ENCODE measurements at regions not wholly inside any gene's neighbourhood (a gene's known extent, or its start where the extent isn't known, plus 50 kb on each side); places are given as distances from the start of the nearest gene placed in this dataset.

GRCh38 chr2:33788044-33788443 lies 188.9 kb upstream of the FAM98A start:
- DNase-seq: no peak

GRCh38 chr2:33786881-33787280 lies 187.8 kb upstream of the FAM98A start:
- DNase-seq: no peak

- DNase-seq: no peak
Measured at GRCh38 chr2:33785201-33786106, 186.4 kb upstream of the FAM98A start.

- DNase-seq: no peak
Measured at GRCh38 chr2:33784488-33784887, 185.4 kb upstream of the FAM98A start.

- DNase-seq: no peak
Measured at GRCh38 chr2:33782395-33783230, 183.5 kb upstream of the FAM98A start.

- no peak for DNase-seq
Measured at GRCh38 chr2:33777786-33778185, 178.7 kb upstream of the FAM98A start.

GRCh38 chr2:33775306-33775705 lies 176.2 kb upstream of the FAM98A start:
- no peak for DNase-seq

- no peak for DNase-seq
Measured at GRCh38 chr2:33770023-33770422, 170.9 kb upstream of the FAM98A start.

GRCh38 chr2:33766175-33766574 lies 167.1 kb upstream of the FAM98A start:
- no peak for DNase-seq

- no peak for DNase-seq
Measured at GRCh38 chr2:33765122-33765521, 166.0 kb upstream of the FAM98A start.

GRCh38 chr2:33764551-33764950 lies 165.5 kb upstream of the FAM98A start:
- no peak for DNase-seq

- no peak for DNase-seq
Measured at GRCh38 chr2:33763671-33764310, 164.7 kb upstream of the FAM98A start.

- DNase-seq: no peak
Measured at GRCh38 chr2:33762636-33763035, 163.5 kb upstream of the FAM98A start.

GRCh38 chr2:33746208-33746800 lies 147.2 kb upstream of the FAM98A start:
- no peak for DNase-seq

GRCh38 chr2:33735096-33735495 lies 136.0 kb upstream of the FAM98A start:
- no peak for DNase-seq

GRCh38 chr2:33730804-33731203 lies 131.7 kb upstream of the FAM98A start:
- no peak for DNase-seq

- no peak for DNase-seq
Measured at GRCh38 chr2:33730193-33730592, 131.1 kb upstream of the FAM98A start.

- DNase-seq: no peak
Measured at GRCh38 chr2:33729353-33729752, 130.3 kb upstream of the FAM98A start.

- DNase-seq: no peak
Measured at GRCh38 chr2:33728106-33728505, 129.0 kb upstream of the FAM98A start.

GRCh38 chr2:33727361-33728032 lies 128.4 kb upstream of the FAM98A start:
- no peak for DNase-seq

GRCh38 chr2:33726415-33726814 lies 127.3 kb upstream of the FAM98A start:
- DNase-seq: no peak

GRCh38 chr2:33723329-33723728 lies 124.2 kb upstream of the FAM98A start:
- DNase-seq: no peak
